D721Med (cell line): ENCODE measurements at regions not wholly inside any gene's neighbourhood (a gene's known extent, or its start where the extent isn't known, plus 50 kb on each side); places are given as distances from the start of the nearest gene placed in this dataset.

Experiments used
- DNase-seq: peaks from one replicate; pipeline ENCODE4 v3.0.0; 2011; ENCODE audit warnings: low spot score; ENCODE audit not compliant: insufficient read length
- FAIRE-seq: peaks from 2 replicates; lab custom pipeline; 2011; peaks lifted over from hg19 to GRCh38; lab: Jason Lieb, UNC
- TF ChIP-seq, protein P1 (sequence below): IDR thresholded peaks from 2 replicates; pipeline ENCODE4 v1.5.1; 2012; ENCODE audit warnings: mild to moderate bottlenecking, control low read depth; ENCODE audit not compliant: insufficient read depth; ENCODE audit errors: missing control alignments

DNA sequence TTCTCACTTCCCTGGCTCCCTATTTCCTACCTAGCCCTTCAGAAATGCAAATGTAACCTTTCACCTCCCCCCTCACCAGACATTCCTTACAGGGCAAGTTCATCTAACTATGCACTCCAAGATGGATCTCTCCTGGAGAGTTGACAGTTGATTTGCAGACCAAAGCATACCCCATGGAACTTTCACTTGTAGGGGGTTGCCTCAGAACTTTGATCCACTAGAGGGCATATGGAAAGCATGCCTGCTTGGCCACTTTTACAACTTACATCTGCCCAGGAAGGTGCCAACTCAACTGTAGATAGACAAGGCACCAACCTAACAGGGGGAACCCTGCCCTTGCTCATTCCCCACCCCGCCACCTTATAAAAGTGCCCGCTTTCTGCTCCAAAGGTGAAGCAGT lies 187.8 kb downstream of the NXNL2 start:
- DNase-seq (no peak), FAIRE-seq (no peak)
- TF ChIP-seq, protein P1, sequence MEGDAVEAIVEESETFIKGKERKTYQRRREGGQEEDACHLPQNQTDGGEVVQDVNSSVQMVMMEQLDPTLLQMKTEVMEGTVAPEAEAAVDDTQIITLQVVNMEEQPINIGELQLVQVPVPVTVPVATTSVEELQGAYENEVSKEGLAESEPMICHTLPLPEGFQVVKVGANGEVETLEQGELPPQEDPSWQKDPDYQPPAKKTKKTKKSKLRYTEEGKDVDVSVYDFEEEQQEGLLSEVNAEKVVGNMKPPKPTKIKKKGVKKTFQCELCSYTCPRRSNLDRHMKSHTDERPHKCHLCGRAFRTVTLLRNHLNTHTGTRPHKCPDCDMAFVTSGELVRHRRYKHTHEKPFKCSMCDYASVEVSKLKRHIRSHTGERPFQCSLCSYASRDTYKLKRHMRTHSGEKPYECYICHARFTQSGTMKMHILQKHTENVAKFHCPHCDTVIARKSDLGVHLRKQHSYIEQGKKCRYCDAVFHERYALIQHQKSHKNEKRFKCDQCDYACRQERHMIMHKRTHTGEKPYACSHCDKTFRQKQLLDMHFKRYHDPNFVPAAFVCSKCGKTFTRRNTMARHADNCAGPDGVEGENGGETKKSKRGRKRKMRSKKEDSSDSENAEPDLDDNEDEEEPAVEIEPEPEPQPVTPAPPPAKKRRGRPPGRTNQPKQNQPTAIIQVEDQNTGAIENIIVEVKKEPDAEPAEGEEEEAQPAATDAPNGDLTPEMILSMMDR, result no peak

- no peak for FAIRE-seq
- TF ChIP-seq, protein P1, result no peak
- DNase-seq, result no peak
Observed at GRCh38 chr9:88723751-88724150, 188.8 kb downstream of the NXNL2 start.

DNA sequence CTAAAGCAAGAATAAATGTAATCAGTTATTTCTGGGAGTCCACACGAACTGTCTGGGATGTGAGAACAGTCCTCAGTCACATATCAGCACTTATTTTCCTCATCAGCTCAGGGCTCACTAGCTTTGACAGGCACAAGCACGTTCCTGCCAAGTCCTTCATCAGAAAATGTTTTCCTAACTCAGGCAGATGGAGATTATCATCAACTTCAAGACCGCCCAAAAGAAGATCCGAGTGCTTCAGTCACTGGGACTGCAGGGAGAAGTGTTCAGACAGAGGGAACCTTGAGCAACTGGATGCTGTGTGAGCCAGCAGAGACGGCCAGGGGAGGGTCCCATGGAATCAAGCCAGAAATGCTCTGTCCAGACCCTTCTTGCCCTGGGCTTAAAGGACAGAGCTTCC lies 189.4 kb downstream of the NXNL2 start:
- no peak for FAIRE-seq

DNA sequence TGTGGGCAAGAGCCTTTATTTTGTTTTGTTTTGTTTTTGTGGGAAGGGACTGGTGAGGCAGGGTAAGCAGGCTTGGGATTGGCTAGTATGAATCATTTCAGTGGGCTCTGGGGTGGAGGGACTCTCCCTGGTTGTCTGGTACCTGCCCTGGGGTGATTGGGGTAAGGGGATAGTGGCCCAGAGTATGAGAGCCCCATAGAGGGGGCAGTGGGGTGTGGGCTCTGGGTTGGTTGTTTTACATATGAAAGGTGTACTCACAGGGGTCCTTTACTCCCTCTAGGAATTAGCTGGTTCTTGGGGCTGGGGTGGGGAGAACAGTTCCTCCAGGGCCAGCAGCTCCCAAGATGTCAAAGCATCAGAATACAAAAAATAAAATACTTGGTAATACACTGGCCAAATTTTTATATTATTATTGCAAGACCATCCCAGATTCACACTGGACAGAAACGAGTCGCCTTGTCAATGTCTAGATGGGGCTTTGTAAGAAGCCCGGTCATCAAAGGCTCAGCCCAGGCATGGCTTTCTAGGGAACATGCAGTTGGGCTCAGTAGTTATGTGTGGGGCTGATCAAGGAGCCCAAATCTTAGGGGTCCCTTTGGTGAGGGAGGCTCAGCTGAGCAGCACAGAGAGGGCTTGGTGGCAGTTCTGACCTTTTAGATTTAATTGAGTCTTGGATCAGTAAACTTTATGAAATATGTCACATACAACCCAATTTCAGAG lies 190.5 kb downstream of the NXNL2 start:
- no peak for DNase-seq
- no peak for FAIRE-seq
- TF ChIP-seq, protein P1, result no peak

More for the DNA sequence above, 189.4 kb downstream of the NXNL2 start:
- TF ChIP-seq, protein P1, result no peak
- no peak for DNase-seq

DNA sequence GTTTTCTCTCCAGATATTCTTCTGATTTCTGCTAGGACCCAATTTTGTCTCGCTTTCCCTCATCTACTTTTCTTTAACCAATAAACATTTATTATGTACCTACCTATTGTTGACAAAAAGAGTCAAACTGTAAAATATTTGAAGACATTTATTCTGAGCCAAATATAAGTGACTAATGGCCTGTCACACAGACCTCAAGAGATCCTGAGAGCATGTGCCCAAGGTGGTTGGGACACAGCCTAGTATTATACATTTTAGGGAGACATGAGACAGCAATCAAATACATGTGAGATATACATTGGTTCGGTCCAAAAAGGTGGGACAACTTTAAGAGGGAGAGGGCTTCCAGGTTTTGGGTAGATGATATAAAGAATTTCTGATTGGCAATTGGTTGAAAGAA lies 191.8 kb downstream of the NXNL2 start:
- no peak for FAIRE-seq
- TF ChIP-seq, protein P1, result no peak

GRCh38 chr9:88730780-88731179 lies 195.8 kb downstream of the NXNL2 start:
- FAIRE-seq (no peak), DNase-seq (no peak)
- TF ChIP-seq, protein P1, result no peak

More for the DNA sequence above, 191.8 kb downstream of the NXNL2 start:
- no peak for DNase-seq

GRCh38 chr9:88732128-88732527 lies 197.2 kb downstream of the NXNL2 start:
- TF ChIP-seq, protein P1, result no peak
- FAIRE-seq (no peak), DNase-seq (no peak)
